HEK293 (cell line): ENCODE measurements at regions not wholly inside any gene's neighbourhood (a gene's known extent, or its start where the extent isn't known, plus 50 kb on each side); places are given as distances from the start of the nearest gene placed in this dataset.

ENCODE experiments used
- CTCF ChIA-PET: fragments of 350-600 bp; formaldehyde crosslinking; extraction: SDS; loops from one replicate; lab custom pipeline; 2021; ENCODE audit warnings: antibody characterized with exemption; lab: Yijun Ruan, JAX
- POLR2A ChIA-PET: fragments of 300-600 bp; formaldehyde crosslinking; extraction: SDS; loops from one replicate; lab custom pipeline; 2020; ENCODE audit warnings: antibody characterized with exemption, inconsistent platforms; lab: Yijun Ruan, JAX
- H3K27ac ChIP-seq: fragments of 200-500 bp; sonication (Bioruptor generic); 2 replicates; pipeline ENCODE4 v1.5.1; 2014; ENCODE audit warnings: low read depth, low read length, control low read depth, inconsistent platforms; ENCODE audit errors: extremely low read depth
- H3K36me3 ChIP-seq, 2 experiments: fragments of 200-500 bp in 1 of 2; sonication (Bioruptor generic) in 1 of 2; 1 replicate in 1 of 2; 2 replicates in 1 of 2; pipeline ENCODE4 v1.5.1; 2014 to 2017; ENCODE audit warnings: inconsistent platforms in 2 of 2, low read length in 2 of 2; ENCODE audit not compliant: control insufficient read depth in 2 of 2, insufficient read depth in 1 of 2
- H3K4me1 ChIP-seq: fragments of 200-500 bp; sonication (Bioruptor generic); 2 replicates; pipeline ENCODE4 v1.5.1; 2014; ENCODE audit warnings: mild to moderate bottlenecking, low read length, inconsistent platforms; ENCODE audit not compliant: control insufficient read depth, insufficient read depth
- H3K4me3 ChIP-seq: 2 replicates; pipeline ENCODE4 v1.5.1; 2011; ENCODE audit warnings: low read depth, mild to moderate bottlenecking, control low read depth, low read length, moderate library complexity
- H3K9me3 ChIP-seq: fragments of 200-500 bp; sonication (Bioruptor generic); 2 replicates; pipeline ENCODE4 v1.5.1; 2014; ENCODE audit warnings: low read depth, low read length, inconsistent platforms; ENCODE audit not compliant: control insufficient read depth, insufficient read depth
- KLF16 ChIP-seq: fragments of 450-650 bp; formaldehyde crosslinking; IDR thresholded peaks from 2 replicates; pipeline ENCODE4 v1.5.1; 2017; ENCODE audit warnings: missing biosample characterization, missing genetic modification characterization
- KLF9 ChIP-seq: fragments of 450-650 bp; formaldehyde crosslinking; IDR thresholded peaks from 2 replicates; pipeline ENCODE4 v1.5.1; 2016; ENCODE audit warnings: missing biosample characterization, missing genetic modification characterization, low read depth
- MZF1 ChIP-seq: fragments of 450-650 bp; formaldehyde crosslinking; IDR thresholded peaks from 2 replicates; pipeline ENCODE4 v1.5.1; 2017; ENCODE audit warnings: missing biosample characterization, missing genetic modification characterization, borderline replicate concordance
- PATZ1 ChIP-seq: fragments of 450-650 bp; formaldehyde crosslinking; IDR thresholded peaks from 2 replicates; pipeline ENCODE4 v1.5.1; 2016; ENCODE audit warnings: missing biosample characterization, missing genetic modification characterization
- RBAK ChIP-seq: fragments of 450-650 bp; formaldehyde crosslinking; IDR thresholded peaks from 2 replicates; pipeline ENCODE4 v1.5.1; 2016; ENCODE audit warnings: missing biosample characterization, missing genetic modification characterization
- TSHZ1 ChIP-seq: fragments of 450-650 bp; formaldehyde crosslinking; IDR thresholded peaks from 2 replicates; pipeline ENCODE4 v1.5.1; 2016; ENCODE audit warnings: missing biosample characterization, missing genetic modification characterization, borderline replicate concordance
- YY1 ChIP-seq: fragments of 450-650 bp; formaldehyde crosslinking; IDR thresholded peaks from 2 replicates; pipeline ENCODE4 v1.5.1; 2018; ENCODE audit warnings: missing biosample characterization, missing genetic modification characterization
- ZBTB17 ChIP-seq: fragments of 450-650 bp; formaldehyde crosslinking; IDR thresholded peaks from 2 replicates; pipeline ENCODE4 v1.5.1; 2016; ENCODE audit warnings: missing biosample characterization, missing genetic modification characterization
- ZBTB6 ChIP-seq: fragments of 450-650 bp; formaldehyde crosslinking; IDR thresholded peaks from 2 replicates; pipeline ENCODE4 v1.5.1; 2017; ENCODE audit warnings: missing biosample characterization, missing genetic modification characterization
- ZNF121 ChIP-seq: fragments of 450-650 bp; formaldehyde crosslinking; IDR thresholded peaks from 2 replicates; pipeline ENCODE4 v1.5.1; 2016; ENCODE audit warnings: missing biosample characterization, missing genetic modification characterization
- ZNF18 ChIP-seq: fragments of 450-650 bp; formaldehyde crosslinking; IDR thresholded peaks from 2 replicates; pipeline ENCODE4 v1.5.1; 2016; ENCODE audit warnings: missing biosample characterization, missing genetic modification characterization
- ZNF311 ChIP-seq: fragments of 450-650 bp; formaldehyde crosslinking; IDR thresholded peaks from 2 replicates; pipeline ENCODE4 v1.5.1; 2017; ENCODE audit warnings: missing biosample characterization, missing genetic modification characterization, borderline replicate concordance
- ZNF335 ChIP-seq: fragments of 450-650 bp; formaldehyde crosslinking; conservative IDR thresholded peaks from 2 replicates; pipeline ENCODE4 v1.5.1; 2016; ENCODE audit warnings: missing biosample characterization, missing genetic modification characterization
- ZNF362 ChIP-seq: fragments of 450-650 bp; formaldehyde crosslinking; IDR thresholded peaks from 2 replicates; pipeline ENCODE4 v1.5.1; 2016; ENCODE audit warnings: missing biosample characterization, missing genetic modification characterization
- ZNF560 ChIP-seq: fragments of 450-650 bp; formaldehyde crosslinking; IDR thresholded peaks from 2 replicates; pipeline ENCODE4 v1.5.1; 2017; ENCODE audit warnings: missing biosample characterization, missing genetic modification characterization, borderline replicate concordance
- ZNF707 ChIP-seq: fragments of 450-650 bp; formaldehyde crosslinking; IDR thresholded peaks from 2 replicates; pipeline ENCODE4 v1.5.1; 2016; ENCODE audit warnings: missing biosample characterization, missing genetic modification characterization

GRCh38 chr11:10920205-10920604 lies 62.4 kb upstream of the ZBED5 start (continued):
- TF ChIP-seq ZNF18 (tag by site-specific recombination) (no peak), ZBTB6 (tag by site-specific recombination) (no peak), MZF1 (no peak), YY1 (tag by site-specific recombination) (no peak), ZNF311 (no peak)

- ChIA-PET POLR2A (no interaction called here), CTCF (no interaction called here)
- no peak overlapping the region for H3K4me3 ChIP-seq
- H3K9me3 ChIP-seq = no peaks in the 10 kb centered on the region
- no peaks in the 10 kb centered on the region for H3K4me1 ChIP-seq
- H3K27ac ChIP-seq = no peak overlapping the region
- TF ChIP-seq ZBTB17 (tag by site-specific recombination) (no peak), ZNF707 (tag by site-specific recombination) (no peak), TSHZ1 (tag by site-specific recombination) (no peak), KLF16 (tag by site-specific recombination) (no peak), KLF9 (no peak), ZNF121 (tag by site-specific recombination) (no peak), ZNF560 (tag by site-specific recombination) (no peak), ZNF18 (tag by site-specific recombination) (no peak), RBAK (tag by site-specific recombination) (no peak), PATZ1 (tag by site-specific recombination) (no peak), ZNF362 (tag by site-specific recombination) (no peak), ZNF335 (tag by site-specific recombination) (no peak)
- no peaks in the 10 kb centered on the region for H3K36me3 ChIP-seq
Observed at GRCh38 chr11:10918698-10919097, 60.8 kb upstream of the ZBED5 start.
